ENCODE measurements at regions not wholly inside any gene's neighbourhood (a gene's known extent, or its start where the extent isn't known, plus 50 kb on each side); places are given as distances from the start of the nearest gene placed in this dataset.
"Not testable (repeated sequence)": the region's sequence is repeated elsewhere in the genome, so short reads cannot be mapped to it uniquely, and the experiment has no call there.

GRCh38 chr21:23939369-23940065 lies 1667.8 kb downstream of the MRPL39 start:
- FAIRE-seq (no peak), DNase-seq (ENCODE audit: low spot score) (no peak)

GRCh38 chr21:23936991-23937390 lies 1670.3 kb downstream of the MRPL39 start:
- DNase-seq (ENCODE audit: low spot score) (no peak), FAIRE-seq (no peak)

- DNase-seq (ENCODE audit: low spot score) (no peak), FAIRE-seq (no peak)
Measured at GRCh38 chr21:23936224-23936623, 1671.1 kb downstream of the MRPL39 start.

- no peak for DNase-seq (ENCODE audit: low spot score)
- FAIRE-seq = no peak
Measured at GRCh38 chr21:23930565-23930964, 1676.7 kb downstream of the MRPL39 start.

- not testable (repeated sequence) for FAIRE-seq; DNase-seq (ENCODE audit: low spot score)
Measured at GRCh38 chr21:23926430-23926829, 1680.9 kb downstream of the MRPL39 start.

DNA sequence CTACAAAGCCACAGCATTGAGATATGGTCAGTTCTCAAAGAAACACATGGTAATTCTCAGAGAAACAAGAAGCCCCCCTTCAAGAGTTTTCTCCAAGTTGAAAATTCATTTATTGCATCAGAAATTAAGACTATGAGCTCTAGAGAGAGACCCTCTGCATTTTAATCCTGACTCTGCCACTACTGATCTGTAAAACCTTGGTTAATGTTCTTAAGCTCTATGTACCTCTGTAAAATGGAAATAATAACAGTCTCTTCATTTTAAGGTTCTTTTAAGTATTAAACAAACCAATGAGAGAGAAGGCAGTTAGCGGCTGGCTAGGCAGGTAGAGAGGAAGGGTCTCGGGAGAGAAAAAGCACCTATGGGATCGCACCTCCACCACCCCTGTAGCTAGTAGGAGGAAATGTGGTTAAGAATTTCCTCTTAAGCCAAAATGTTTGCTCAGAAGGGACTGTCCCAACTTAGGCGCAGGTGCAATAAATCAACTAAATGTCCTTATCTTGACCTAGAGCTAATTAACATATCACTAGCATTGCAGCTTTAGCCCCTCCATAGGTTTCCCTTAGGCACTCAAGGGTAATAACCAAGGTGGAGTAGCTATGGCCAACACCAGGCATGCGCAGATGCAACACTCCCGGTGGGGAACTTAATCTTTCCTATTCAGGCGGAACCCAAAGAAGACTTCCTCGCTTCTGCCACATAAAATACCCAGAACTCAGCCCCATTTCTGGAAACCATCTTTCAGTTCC lies 1685.4 kb downstream of the MRPL39 start:
- DNase-seq (ENCODE audit: low spot score) = no peak
- no peak for FAIRE-seq

- DNase-seq (ENCODE audit: low spot score) = no peak
- no peak for FAIRE-seq
Measured at GRCh38 chr21:23900727-23901126, 1706.6 kb downstream of the MRPL39 start.

GRCh38 chr21:23899561-23899960 lies 1707.7 kb downstream of the MRPL39 start:
- no peak for FAIRE-seq
- DNase-seq (ENCODE audit: low spot score) = no peak

DNA sequence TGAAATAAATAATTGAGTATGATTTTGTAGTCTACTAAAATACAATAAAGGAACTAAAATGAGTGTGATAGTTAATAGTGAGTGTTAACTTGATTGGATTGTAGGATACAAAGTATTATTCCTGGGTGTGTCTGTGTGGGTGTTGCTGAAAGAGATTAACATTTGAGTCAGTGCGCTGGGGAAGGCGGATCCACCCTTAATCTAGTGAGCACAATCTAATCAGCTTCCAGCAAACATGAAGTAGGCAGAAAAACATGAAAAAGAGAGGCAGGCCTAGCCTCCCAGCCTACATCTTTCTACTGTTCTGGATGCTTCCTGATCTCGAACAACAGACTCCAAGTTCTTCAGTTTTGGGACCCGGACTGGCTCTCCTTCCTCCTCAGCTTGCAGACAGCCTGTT lies 1716.6 kb downstream of the MRPL39 start:
- DNase-seq (ENCODE audit: low spot score) = no peak
- no peak for FAIRE-seq

- DNase-seq (ENCODE audit: low spot score) = no peak
- no peak for FAIRE-seq
Measured at GRCh38 chr21:23887725-23888306, 1719.5 kb downstream of the MRPL39 start.

- no peak for FAIRE-seq
- DNase-seq (ENCODE audit: low spot score) = no peak
Measured at GRCh38 chr21:23886828-23887724, 1720.2 kb downstream of the MRPL39 start.

DNA sequence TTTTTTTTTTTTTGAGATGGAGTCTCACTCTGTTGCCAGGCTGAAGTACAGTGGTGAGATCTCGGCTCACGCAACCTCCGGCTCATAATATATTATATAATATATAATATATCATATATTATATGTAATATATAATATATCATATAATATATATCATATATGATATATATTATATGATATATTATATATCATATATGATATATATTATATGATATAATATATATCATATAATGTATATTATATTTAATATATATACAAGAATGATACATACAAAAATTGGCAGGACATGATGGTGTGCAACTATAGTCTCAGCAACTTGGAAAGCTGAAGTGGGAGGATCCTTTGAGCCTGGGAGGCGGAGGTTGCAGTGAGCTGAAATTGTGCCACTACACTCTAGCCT lies 1725.5 kb downstream of the MRPL39 start:
- DNase-seq (ENCODE audit: low spot score) (no peak), FAIRE-seq (peak; percentile 82)

DNA sequence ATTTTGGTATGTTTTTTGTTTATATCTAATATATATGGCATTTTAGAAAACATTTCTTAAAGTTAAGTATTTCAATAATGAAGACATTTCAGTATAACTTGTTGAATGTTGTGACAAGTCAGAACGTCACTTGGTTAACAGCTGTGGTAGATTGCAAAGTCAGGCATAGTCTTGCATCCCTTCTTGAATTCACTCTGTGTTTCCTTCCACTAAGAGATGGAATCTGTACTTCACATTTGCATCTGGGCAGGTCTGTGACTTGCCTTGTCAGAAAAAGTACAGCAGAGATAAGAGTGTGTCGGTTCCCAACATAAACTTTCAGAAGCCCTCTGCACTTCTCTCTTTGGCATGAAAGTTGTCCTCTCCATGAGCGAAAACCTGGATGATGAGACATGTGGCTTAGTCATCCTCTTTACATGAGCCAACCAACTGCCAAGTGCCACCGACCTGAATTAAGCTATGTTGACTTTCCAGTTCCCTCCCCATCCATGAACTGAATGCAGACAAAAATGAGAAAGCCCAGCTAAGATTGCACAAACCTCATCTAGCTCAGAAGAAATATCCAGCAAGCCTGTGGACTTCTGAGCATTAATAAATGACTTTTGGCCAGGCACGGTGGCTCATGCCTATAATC lies 1730.2 kb downstream of the MRPL39 start:
- FAIRE-seq = no peak

GRCh38 chr21:23874271-23874670 lies 1733.0 kb downstream of the MRPL39 start:
- FAIRE-seq = no peak
- no peak for DNase-seq (ENCODE audit: low spot score)

More for the DNA sequence above, 1730.2 kb downstream of the MRPL39 start:
- DNase-seq (ENCODE audit: low spot score) = no peak

GRCh38 chr21:23861911-23862504 lies 1745.3 kb downstream of the MRPL39 start:
- DNase-seq (ENCODE audit: low spot score) (no peak), FAIRE-seq (no peak)

DNA sequence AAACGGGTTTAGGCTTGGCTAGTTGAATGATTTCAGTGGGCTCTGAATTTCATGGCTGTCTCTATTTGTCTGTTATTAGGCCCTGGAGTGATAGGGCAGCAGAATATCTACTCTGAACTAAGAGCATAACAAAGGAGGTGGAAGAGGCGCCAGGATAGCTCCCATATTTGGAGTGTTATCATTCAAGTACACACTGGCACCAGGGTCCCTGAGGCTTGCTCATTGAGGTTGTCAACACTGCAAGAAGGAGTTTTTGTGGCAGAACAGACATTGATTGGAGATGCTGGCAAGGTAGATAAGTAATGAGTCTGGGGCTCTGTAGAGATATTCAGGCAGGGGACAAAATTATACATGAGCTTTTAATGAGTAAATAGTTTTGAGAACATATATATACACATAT lies 1748.4 kb downstream of the MRPL39 start:
- FAIRE-seq = no peak
- no peak for DNase-seq (ENCODE audit: low spot score)

- DNase-seq (ENCODE audit: low spot score) (no peak), FAIRE-seq (no peak)
Measured at GRCh38 chr21:23853796-23854379, 1753.4 kb downstream of the MRPL39 start.

DNA sequence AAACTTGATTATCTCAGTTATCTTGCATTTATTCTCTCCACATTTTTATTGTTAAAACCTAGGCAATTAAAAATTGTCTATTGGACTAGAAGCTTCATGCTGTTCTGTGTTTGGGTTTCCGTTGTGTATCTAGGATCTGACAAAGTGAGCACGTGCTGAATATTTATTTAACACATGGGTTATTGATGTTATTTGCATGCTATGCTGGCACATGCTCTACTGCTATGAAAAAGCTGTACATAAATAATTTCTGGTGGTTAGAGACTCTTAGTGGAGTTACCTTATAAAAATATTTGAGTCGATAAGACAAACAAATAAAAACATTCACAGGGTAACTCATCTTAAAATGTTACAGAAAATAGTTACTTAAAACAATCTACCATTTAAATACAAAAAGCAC lies 1769.7 kb downstream of the MRPL39 start:
- FAIRE-seq (no peak), DNase-seq (ENCODE audit: low spot score) (no peak)

- no peak for FAIRE-seq
- DNase-seq (ENCODE audit: low spot score) = no peak
Measured at GRCh38 chr21:23822760-23823159, 1784.5 kb downstream of the MRPL39 start.

GRCh38 chr21:23817337-23817736 lies 1789.9 kb downstream of the MRPL39 start:
- DNase-seq (ENCODE audit: low spot score) (no peak), FAIRE-seq (no peak)

Measured in RCC 7860 (cell line).